ENCODE measurements at regions not wholly inside any gene's neighbourhood (a gene's known extent, or its start where the extent isn't known, plus 50 kb on each side); places are given as distances from the start of the nearest gene placed in this dataset.

DNA sequence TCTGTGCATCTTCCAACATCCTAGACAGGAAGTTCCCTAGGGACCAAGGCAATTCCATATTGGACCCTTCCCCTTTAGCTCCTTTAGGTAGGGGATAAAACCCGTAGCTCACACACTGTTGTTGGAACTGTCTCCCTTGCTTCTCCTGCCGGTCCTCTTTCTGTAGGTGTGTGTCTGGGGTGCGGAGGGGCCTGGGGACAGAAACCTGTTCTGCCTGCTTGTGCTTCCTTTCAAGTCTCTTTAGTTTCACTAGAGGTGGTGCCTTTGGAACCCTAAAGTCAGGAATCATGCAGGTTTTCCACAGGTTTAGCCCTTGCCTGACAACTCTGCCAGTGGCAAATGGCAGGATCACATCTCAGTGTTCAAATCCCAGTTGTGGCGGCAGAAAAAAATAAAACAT, 74.6 kb upstream of the PTGFRN start:
- Histone ChIP-seq H3K9me3 (ENCODE audit: low read depth) (no peaks in the 10 kb centered on the region), H3K27me3 (no peaks in the 10 kb centered on the region), H3K4me3 (no peak overlapping the region), H3F3A (ENCODE audit: low read depth) (peaks cover 29% of the 10 kb centered on the region), H3K27ac (no peak overlapping the region), H3K9ac (no peak overlapping the region), H3K4me1 (peaks cover 40% of the 10 kb centered on the region), H4K20me1 (ENCODE audit: low read depth) (no peaks in the 10 kb centered on the region), H3K4me2 (no peak overlapping the region), H2AFZ (replicated peaks) (no peak overlapping the region), H3K36me3 (no peaks in the 10 kb centered on the region), H3K79me2 (ENCODE audit: low read depth) (no peaks in the 10 kb centered on the region)
- peaks cover 16% of the 10 kb centered on the region for H3K27me3 Mint-ChIP-seq (ENCODE audit: insufficient read depth, low read depth)
- TF ChIP-seq, protein P1, sequence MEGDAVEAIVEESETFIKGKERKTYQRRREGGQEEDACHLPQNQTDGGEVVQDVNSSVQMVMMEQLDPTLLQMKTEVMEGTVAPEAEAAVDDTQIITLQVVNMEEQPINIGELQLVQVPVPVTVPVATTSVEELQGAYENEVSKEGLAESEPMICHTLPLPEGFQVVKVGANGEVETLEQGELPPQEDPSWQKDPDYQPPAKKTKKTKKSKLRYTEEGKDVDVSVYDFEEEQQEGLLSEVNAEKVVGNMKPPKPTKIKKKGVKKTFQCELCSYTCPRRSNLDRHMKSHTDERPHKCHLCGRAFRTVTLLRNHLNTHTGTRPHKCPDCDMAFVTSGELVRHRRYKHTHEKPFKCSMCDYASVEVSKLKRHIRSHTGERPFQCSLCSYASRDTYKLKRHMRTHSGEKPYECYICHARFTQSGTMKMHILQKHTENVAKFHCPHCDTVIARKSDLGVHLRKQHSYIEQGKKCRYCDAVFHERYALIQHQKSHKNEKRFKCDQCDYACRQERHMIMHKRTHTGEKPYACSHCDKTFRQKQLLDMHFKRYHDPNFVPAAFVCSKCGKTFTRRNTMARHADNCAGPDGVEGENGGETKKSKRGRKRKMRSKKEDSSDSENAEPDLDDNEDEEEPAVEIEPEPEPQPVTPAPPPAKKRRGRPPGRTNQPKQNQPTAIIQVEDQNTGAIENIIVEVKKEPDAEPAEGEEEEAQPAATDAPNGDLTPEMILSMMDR (IDR thresholded peaks at IDR 0.05): no peak
- TF ChIP-seq EZH2phosphoT487 (IDR thresholded peaks at IDR 0.05) (no peak), EZH2 (IDR thresholded peaks at IDR 0.05) (no peak)
- H3K9me3 Mint-ChIP-seq: peaks cover 11% of the 10 kb centered on the region
- H3K27ac Mint-ChIP-seq: peak overlapping the region; percentile 88
- peaks cover 42% of the 10 kb centered on the region for H3K4me1 Mint-ChIP-seq
- DNase-seq (ENCODE audit: low spot score): no peak
- no peak overlapping the region for H3K4me3 Mint-ChIP-seq
- peaks cover 2% of the 10 kb centered on the region for H3K36me3 Mint-ChIP-seq

DNA sequence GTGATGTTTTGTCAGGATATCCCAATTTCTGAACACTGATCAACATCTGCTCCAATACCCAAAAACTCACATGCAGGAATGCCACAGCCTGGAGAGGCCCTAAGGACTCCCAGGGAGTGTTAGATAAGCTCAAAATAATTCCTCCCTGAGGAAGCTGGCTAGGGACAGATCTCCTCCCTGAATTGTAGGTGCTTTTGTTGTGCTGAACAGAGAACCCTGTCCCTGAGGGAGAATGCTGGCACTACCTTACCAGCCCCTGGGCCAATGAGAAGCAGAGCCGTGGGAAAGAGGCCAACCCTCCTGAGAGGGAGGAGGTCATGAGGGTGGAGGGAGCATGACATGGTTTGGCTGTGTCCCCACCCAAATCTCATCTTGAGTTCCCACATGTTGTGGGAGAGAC, 73.6 kb upstream of the PTGFRN start:
- peaks cover 29% of the 10 kb centered on the region for H3F3A ChIP-seq (ENCODE audit: low read depth)
- Mint-ChIP-seq H3K9me3 (peaks cover 11% of the 10 kb centered on the region), H3K4me1 (peaks cover 42% of the 10 kb centered on the region), H3K4me3 (no peak overlapping the region), H3K27ac (no peak overlapping the region), H3K36me3 (peaks cover 2% of the 10 kb centered on the region), H3K27me3 (ENCODE audit: insufficient read depth, low read depth) (peaks cover 16% of the 10 kb centered on the region)
- no peaks in the 10 kb centered on the region for H4K20me1 ChIP-seq (ENCODE audit: low read depth)
- H3K36me3 ChIP-seq: no peaks in the 10 kb centered on the region
- DNase-seq (ENCODE audit: low spot score): no peak
- no peak overlapping the region for H3K27ac ChIP-seq
- no peaks in the 10 kb centered on the region for H3K79me2 ChIP-seq (ENCODE audit: low read depth)
- H3K27me3 ChIP-seq: no peaks in the 10 kb centered on the region
- H2AFZ ChIP-seq (replicated peaks): no peak overlapping the region
- H3K9me3 ChIP-seq (ENCODE audit: low read depth): no peaks in the 10 kb centered on the region
- TF ChIP-seq EZH2phosphoT487 (IDR thresholded peaks at IDR 0.05) (no peak), EZH2 (IDR thresholded peaks at IDR 0.05) (no peak)
- TF ChIP-seq, protein P1 (IDR thresholded peaks at IDR 0.05): no peak
- no peak overlapping the region for H3K4me2 ChIP-seq
- H3K4me1 ChIP-seq: peaks cover 40% of the 10 kb centered on the region
- no peak overlapping the region for H3K4me3 ChIP-seq
- no peak overlapping the region for H3K9ac ChIP-seq

DNA sequence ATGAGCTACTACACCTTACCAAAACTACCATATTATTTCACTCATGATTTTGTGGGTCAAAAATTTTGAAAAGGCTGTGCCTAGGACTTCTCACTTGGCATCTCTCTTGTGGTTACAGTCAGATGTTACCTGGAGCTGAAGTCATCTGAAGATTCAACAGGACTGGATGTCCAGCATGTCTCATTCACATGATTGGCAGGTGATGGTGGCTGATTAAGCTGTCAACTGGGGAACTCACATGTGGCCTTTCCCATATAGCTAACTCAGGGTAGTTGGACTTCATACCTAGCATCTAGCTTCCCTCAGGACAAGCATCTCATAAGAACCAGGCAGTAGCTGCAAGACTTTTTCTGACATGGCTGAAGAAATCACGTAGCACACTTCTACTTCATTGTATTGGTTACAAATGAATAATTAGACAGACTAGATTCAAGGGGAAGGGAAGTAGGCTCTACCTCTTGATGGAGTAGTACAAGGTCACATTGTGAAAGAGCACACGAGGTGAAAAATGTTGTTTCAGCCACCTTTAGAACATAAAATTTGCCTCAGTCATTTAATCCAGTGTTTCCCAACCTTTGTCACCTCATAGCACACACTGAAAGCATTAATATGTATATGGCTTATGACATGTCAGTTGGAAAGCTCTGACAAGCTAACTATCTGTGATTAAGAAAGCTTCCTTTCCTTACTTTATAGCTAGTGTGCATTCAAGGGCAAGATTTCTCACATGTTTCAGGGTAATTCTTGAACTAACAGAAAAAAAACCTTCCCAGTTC, 68.0 kb upstream of the PTGFRN start:
- Mint-ChIP-seq H3K4me3 (no peak overlapping the region), H3K27me3 (ENCODE audit: insufficient read depth, low read depth) (peaks cover 13% of the 10 kb centered on the region), H3K9me3 (peaks cover 10% of the 10 kb centered on the region), H3K36me3 (no peaks in the 10 kb centered on the region), H3K27ac (no peak overlapping the region), H3K4me1 (peaks cover 9% of the 10 kb centered on the region)
- no peaks in the 10 kb centered on the region for H4K20me1 ChIP-seq (ENCODE audit: low read depth)
- H3F3A ChIP-seq (ENCODE audit: low read depth): no peaks in the 10 kb centered on the region
- no peak for DNase-seq (ENCODE audit: low spot score)
- no peak overlapping the region for H3K4me2 ChIP-seq
- no peaks in the 10 kb centered on the region for H3K27me3 ChIP-seq
- no peak overlapping the region for H3K9ac ChIP-seq
- H3K9me3 ChIP-seq (ENCODE audit: low read depth): no peaks in the 10 kb centered on the region
- H2AFZ ChIP-seq (replicated peaks): no peak overlapping the region
- H3K36me3 ChIP-seq: no peaks in the 10 kb centered on the region
- H3K27ac ChIP-seq: no peak overlapping the region
- H3K4me3 ChIP-seq: no peak overlapping the region
- H3K4me1 ChIP-seq: no peaks in the 10 kb centered on the region
- no peaks in the 10 kb centered on the region for H3K79me2 ChIP-seq (ENCODE audit: low read depth)
- TF ChIP-seq EZH2 (IDR thresholded peaks at IDR 0.05) (no peak), EZH2phosphoT487 (IDR thresholded peaks at IDR 0.05) (no peak)
- TF ChIP-seq, protein P1 (IDR thresholded peaks at IDR 0.05): no peak
